ENCODE measurements at regions not wholly inside any gene's neighbourhood (a gene's known extent, or its start where the extent isn't known, plus 50 kb on each side); places are given as distances from the start of the nearest gene placed in this dataset.

DNA sequence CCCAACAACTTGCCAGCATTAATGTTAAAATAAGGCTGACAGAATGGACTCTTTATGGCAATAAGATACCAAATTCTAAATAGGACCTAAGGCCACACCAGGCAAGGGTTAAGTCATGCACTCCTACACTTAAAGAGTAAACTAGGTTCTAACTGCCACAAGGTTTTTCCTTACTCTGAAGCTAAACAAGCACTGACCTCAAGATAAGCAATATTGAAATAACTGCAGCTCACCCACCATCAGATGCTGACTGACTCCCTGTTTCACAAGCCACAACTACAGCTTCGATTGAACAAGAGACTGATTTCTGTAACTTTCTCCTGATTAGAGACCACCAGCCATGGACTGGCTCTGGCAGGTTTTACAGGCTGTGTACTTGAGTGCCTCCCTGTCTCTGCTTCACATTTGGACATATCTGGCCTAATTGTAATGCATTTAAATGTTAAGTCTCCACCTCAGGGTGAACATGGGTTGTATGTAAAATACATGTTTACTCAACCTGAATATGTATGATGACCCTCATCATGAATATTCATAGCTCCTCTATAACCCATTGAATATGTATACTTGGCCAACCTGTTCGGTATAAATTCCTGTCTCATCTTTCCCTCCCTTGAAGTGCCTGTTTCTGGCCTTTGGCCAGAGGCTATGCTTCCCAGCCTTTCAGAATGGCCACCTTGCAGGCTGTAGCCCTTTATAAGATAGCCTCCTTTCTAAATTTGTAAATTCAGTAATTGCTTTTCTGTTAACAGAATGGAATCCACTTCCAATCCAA is 70.5 kb upstream of the DAAM1 start:
- Histone ChIP-seq H3K27me3 (ENCODE audit: low read depth) (no peaks in the 10 kb centered on the region; the same call in 1 of the 2 replicates), H3K4me1 (peaks cover 7% of the 10 kb centered on the region), H3K36me3 (replicated peaks) (no peaks in the 10 kb centered on the region), H3K4me3 (no peak overlapping the region), H3K9me3 (no peaks in the 10 kb centered on the region)
- in situ Hi-C loops (cut with MboI; ENCODE audit: low sequenced_read_pairs): no loop called here
- no peak for DNase-seq (ENCODE audit: low spot score in 2 of 2)

GRCh38 chr14:59120921-59121320 is 67.5 kb upstream of the DAAM1 start:
- Histone ChIP-seq H3K4me3 (no peak overlapping the region), H3K27me3 (ENCODE audit: low read depth) (peaks cover 3% of the 10 kb centered on the region; the same call in 1 of the 2 replicates), H3K36me3 (replicated peaks) (no peaks in the 10 kb centered on the region), H3K9me3 (no peaks in the 10 kb centered on the region), H3K4me1 (peaks cover 7% of the 10 kb centered on the region)
- in situ Hi-C loops (cut with MboI; ENCODE audit: low sequenced_read_pairs): no loop called here
- DNase-seq (ENCODE audit: low spot score in 2 of 2): no peak

DNA sequence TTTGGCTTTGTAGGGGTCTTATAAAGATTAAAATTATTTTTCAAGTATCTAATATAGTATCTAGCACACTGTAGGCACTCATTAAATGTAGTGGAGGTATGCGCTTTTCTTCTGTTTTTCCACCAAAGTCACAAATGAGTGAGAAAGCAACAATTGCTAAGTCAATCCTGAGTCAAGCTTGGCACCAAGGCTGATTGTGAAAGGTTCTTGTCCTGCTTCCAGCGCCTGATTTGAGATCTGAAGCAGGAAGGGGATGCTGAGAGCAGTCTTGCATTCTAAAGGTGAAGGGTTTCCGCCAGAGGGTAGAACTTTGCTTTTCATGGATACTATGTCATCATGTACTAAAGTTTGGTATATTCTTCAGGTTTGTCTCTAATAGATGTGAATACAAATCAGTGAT is 64.9 kb upstream of the DAAM1 start:
- no peaks in the 10 kb centered on the region for H3K36me3 ChIP-seq (replicated peaks)
- in situ Hi-C loops (cut with MboI; ENCODE audit: low sequenced_read_pairs): no loop called here
- no peak overlapping the region for H3K4me3 ChIP-seq
- peaks cover 3% of the 10 kb centered on the region; the same call in 1 of the 2 replicates for H3K27me3 ChIP-seq (ENCODE audit: low read depth)
- no peaks in the 10 kb centered on the region for H3K9me3 ChIP-seq
- no peak for DNase-seq (ENCODE audit: low spot score in 2 of 2)
- H3K4me1 ChIP-seq: no peaks in the 10 kb centered on the region

- no peaks in the 10 kb centered on the region for H3K9me3 ChIP-seq
- H3K36me3 ChIP-seq (replicated peaks): no peaks in the 10 kb centered on the region
- in situ Hi-C loops (cut with MboI; ENCODE audit: low sequenced_read_pairs): no loop called here
- H3K4me1 ChIP-seq: no peaks in the 10 kb centered on the region
- H3K4me3 ChIP-seq: no peak overlapping the region
- H3K27me3 ChIP-seq (ENCODE audit: low read depth): peaks cover 3% of the 10 kb centered on the region; the same call in 1 of the 2 replicates
- DNase-seq (ENCODE audit: low spot score in 2 of 2): no peak
Observed at GRCh38 chr14:59123975-59124374, 64.5 kb upstream of the DAAM1 start.

DNA sequence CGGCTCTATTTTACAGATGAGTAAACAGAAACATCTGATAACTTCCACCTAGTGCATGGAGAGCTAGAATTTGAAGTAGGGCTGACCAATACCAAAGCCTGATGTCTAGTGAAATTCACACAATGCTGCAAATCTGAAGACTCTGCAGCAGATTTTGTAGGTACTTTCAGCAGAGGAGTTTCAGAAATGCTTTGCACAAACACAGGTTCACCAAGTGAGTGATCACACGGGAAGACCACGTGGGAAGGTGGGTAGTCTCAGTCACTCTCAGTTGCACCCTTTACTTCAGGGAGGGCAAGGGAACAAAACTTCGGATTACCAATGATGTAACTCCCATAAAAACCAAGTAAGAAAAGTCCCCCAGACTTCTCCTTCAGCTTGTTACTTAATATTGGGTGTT is 63.3 kb upstream of the DAAM1 start:
- H3K4me1 ChIP-seq: no peaks in the 10 kb centered on the region
- DNase-seq (ENCODE audit: low spot score in 2 of 2): no peak
- H3K36me3 ChIP-seq (replicated peaks): no peaks in the 10 kb centered on the region
- H3K9me3 ChIP-seq: no peaks in the 10 kb centered on the region
- H3K4me3 ChIP-seq: no peak overlapping the region
- peaks cover 3% of the 10 kb centered on the region; the same call in 1 of the 2 replicates for H3K27me3 ChIP-seq (ENCODE audit: low read depth)
- in situ Hi-C loops (cut with MboI; ENCODE audit: low sequenced_read_pairs): loop anchor here (5.0 kb wide), 1 partner anchor 322 kb away; no protein-coding TSS in a partner anchor

DNA sequence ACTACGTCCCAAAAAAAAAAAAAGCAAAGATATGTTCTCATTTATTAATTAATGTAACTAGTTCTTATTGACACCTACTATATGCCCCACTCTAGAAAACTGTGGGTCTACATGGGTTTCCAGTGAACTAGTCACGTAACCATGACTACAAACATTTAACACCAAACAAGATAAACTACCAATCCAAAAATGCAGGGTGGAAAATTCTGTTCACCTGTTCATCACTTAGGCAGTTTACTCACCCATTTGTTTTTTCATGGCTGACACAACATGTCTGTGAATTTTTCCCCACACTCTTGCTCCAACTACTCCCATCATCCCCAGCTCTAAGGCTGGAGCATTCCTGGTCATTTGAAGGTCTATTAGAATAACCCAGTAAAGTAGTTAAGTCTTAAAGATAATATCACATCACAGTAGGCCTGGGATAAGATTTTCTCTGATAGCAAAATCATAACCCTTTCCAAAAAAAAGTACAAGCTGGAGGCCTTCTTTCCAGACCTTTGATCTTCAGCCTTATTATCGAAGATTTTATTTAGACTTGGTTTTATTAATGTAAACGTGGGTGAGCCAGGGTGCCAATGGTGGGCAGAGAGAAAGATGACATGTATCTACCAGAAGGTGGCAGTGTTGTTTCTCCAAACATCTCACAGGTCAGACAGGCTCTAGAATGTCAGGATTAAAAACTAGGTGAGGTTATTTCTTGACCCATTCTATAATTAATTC is 61.6 kb upstream of the DAAM1 start:
- DNase-seq (ENCODE audit: low spot score in 2 of 2): peak; percentile 38 to 68
- H3K9me3 ChIP-seq: no peaks in the 10 kb centered on the region
- H3K36me3 ChIP-seq (replicated peaks): no peaks in the 10 kb centered on the region
- in situ Hi-C loops (cut with MboI; ENCODE audit: low sequenced_read_pairs): loop anchor here (5.0 kb wide), 1 partner anchor 320 kb away; no protein-coding TSS in a partner anchor
- H3K4me1 ChIP-seq: no peaks in the 10 kb centered on the region
- no peak overlapping the region for H3K4me3 ChIP-seq
- H3K27me3 ChIP-seq (ENCODE audit: low read depth): peaks cover 3% of the 10 kb centered on the region; the same call in 1 of the 2 replicates

DNA sequence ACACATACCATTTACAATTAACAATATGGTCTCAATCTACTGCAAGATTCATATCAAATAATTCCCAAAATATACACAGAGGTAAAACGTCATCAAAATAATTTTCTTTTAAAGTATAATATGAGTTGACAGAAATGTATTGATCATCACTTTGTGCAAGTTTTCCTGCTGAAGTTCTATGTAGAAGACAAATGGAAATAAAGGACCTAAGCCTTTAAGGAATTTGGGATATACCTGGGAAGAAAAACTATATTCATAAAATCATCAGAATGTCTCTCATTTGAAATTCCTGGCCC is 61.1 kb upstream of the DAAM1 start:
- no peaks in the 10 kb centered on the region for H3K9me3 ChIP-seq
- no peaks in the 10 kb centered on the region for H3K4me1 ChIP-seq
- in situ Hi-C loops (cut with MboI; ENCODE audit: low sequenced_read_pairs): loop anchor here (5.0 kb wide), 1 partner anchor 320 kb away; no protein-coding TSS in a partner anchor
- H3K4me3 ChIP-seq: no peak overlapping the region
- no peaks in the 10 kb centered on the region for H3K36me3 ChIP-seq (replicated peaks)
- peaks cover 3% of the 10 kb centered on the region; the same call in 1 of the 2 replicates for H3K27me3 ChIP-seq (ENCODE audit: low read depth)
- no peak for DNase-seq (ENCODE audit: low spot score in 2 of 2)

DNA sequence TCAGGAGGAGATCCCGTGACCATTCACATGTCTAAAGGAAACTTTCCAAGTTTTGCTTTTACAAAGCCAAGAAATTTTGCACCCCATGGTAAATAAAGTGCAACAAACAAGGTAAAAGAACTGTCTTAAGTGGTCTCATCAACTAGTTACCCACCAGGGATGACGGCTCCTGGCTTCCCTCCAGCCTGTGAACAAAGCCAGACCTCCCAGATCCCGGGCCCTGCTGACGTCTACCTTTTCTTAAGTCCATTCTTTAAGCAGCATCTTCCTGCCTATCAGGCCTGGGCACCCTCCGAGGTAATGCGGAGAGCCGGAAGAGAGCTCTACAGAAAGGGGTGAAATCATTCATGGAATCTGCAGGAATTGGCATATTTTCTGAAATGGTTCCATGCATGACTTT is 58.0 kb upstream of the DAAM1 start:
- H3K4me1 ChIP-seq: no peaks in the 10 kb centered on the region
- no peaks in the 10 kb centered on the region; the same call in 1 of the 2 replicates for H3K9me3 ChIP-seq
- in situ Hi-C loops (cut with MboI; ENCODE audit: low sequenced_read_pairs): loop anchor here (5.0 kb wide), 1 partner anchor 57 kb away; the partner anchor contains the start of gene DAAM1
- no peaks in the 10 kb centered on the region for H3K27me3 ChIP-seq (ENCODE audit: low read depth)
- no peak for DNase-seq (ENCODE audit: low spot score in 2 of 2)
- no peaks in the 10 kb centered on the region for H3K36me3 ChIP-seq (replicated peaks)
- no peak overlapping the region for H3K4me3 ChIP-seq

DNA sequence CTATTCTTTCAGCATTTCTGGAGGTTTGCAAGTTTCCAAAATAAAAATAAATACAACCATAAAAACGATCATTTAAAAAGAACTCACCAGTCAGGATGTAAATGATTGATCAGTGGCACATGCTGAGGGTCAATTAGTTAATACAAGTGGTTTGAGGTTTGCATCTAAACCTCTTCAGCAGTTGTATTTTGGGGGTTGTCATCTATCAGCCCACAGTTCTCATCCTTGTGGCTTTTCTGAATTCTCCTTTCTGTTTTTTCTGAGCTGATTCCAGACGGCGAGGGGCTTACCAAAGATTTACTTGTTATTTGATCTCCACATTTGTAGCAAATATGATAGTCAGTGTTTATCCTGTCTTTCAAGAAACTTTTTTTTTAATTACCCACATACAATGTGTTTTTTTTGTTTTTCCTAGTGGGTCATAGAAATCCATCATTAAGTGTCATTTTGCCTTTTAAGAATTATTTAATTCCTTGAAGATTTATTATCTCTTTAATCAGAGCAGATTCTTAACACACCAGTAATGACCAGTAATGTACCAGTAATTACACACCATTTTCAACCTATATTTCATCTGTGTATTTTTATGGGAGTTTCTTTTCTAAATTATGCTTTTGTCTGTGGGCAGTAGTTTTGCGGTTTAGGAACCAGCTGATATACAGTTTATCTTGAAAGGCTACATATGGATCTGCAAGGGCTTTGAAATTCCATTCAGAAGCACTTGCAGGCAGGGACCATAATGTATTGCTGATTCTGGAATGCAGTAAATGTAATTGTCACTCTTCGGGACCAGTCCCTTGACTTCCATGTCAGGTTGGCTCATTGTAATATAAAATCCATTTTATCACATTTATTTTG is 56.3 kb upstream of the DAAM1 start:
- in situ Hi-C loops (cut with MboI; ENCODE audit: low sequenced_read_pairs): loop anchor here (5.0 kb wide), 1 partner anchor 55 kb away; the partner anchor contains the start of gene DAAM1
- DNase-seq (ENCODE audit: low spot score in 2 of 2): no peak
- Histone ChIP-seq H3K4me1 (no peaks in the 10 kb centered on the region), H3K36me3 (replicated peaks) (no peaks in the 10 kb centered on the region), H3K4me3 (no peak overlapping the region), H3K27me3 (ENCODE audit: low read depth) (no peaks in the 10 kb centered on the region), H3K9me3 (no peaks in the 10 kb centered on the region; the same call in 1 of the 2 replicates)

- Histone ChIP-seq H3K9me3 (no peaks in the 10 kb centered on the region; the same call in 1 of the 2 replicates), H3K27me3 (ENCODE audit: low read depth) (no peaks in the 10 kb centered on the region), H3K4me1 (no peaks in the 10 kb centered on the region), H3K4me3 (no peak overlapping the region), H3K36me3 (replicated peaks) (no peaks in the 10 kb centered on the region)
- in situ Hi-C loops (cut with MboI; ENCODE audit: low sequenced_read_pairs): loop anchor here (5.0 kb wide), 1 partner anchor 54 kb away; the partner anchor contains the start of gene DAAM1
- no peak for DNase-seq (ENCODE audit: low spot score in 2 of 2)
Observed at GRCh38 chr14:59132796-59133494, 55.5 kb upstream of the DAAM1 start.

- Histone ChIP-seq H3K9me3 (no peaks in the 10 kb centered on the region; the same call in 1 of the 2 replicates), H3K4me3 (no peak overlapping the region), H3K36me3 (replicated peaks) (no peaks in the 10 kb centered on the region), H3K4me1 (no peaks in the 10 kb centered on the region), H3K27me3 (ENCODE audit: low read depth) (no peaks in the 10 kb centered on the region)
- in situ Hi-C loops (cut with MboI; ENCODE audit: low sequenced_read_pairs): loop anchor here (5.0 kb wide), 1 partner anchor 54 kb away; the partner anchor contains the start of gene DAAM1
- DNase-seq (ENCODE audit: low spot score in 2 of 2): no peak
Observed at GRCh38 chr14:59133709-59134108, 54.8 kb upstream of the DAAM1 start.

- Histone ChIP-seq H3K36me3 (replicated peaks) (no peaks in the 10 kb centered on the region), H3K27me3 (ENCODE audit: low read depth) (no peaks in the 10 kb centered on the region), H3K9me3 (no peaks in the 10 kb centered on the region; the same call in 1 of the 2 replicates), H3K4me3 (no peak overlapping the region), H3K4me1 (no peaks in the 10 kb centered on the region)
- DNase-seq (ENCODE audit: low spot score in 2 of 2): no peak
- in situ Hi-C loops (cut with MboI; ENCODE audit: low sequenced_read_pairs): loop anchor here (5.0 kb wide), 1 partner anchor 53 kb away; the partner anchor contains the start of gene DAAM1
Observed at GRCh38 chr14:59134307-59134706, 54.2 kb upstream of the DAAM1 start.

DNA sequence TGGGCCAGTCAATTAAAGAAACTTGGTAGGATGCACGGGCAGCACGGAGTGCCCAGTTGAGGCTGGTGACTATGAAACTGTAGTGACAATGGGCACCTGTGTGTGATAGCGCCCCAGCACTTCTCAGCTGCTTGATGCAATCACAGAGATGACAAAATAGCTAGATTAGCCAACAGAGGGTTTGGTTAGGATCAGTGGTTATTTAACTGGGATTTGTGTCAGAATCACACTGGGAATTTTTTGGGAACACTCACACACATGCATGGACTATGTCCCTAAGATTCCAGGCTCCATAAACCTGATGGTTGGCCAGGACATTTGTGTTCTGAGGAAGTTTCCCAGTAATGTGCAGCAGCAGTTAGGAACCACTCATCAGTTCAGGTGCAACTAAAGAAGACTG is 51.2 kb upstream of the DAAM1 start:
- H3K36me3 ChIP-seq (replicated peaks): no peaks in the 10 kb centered on the region
- no peak overlapping the region for H3K4me3 ChIP-seq
- H3K4me1 ChIP-seq: no peaks in the 10 kb centered on the region
- H3K27me3 ChIP-seq (ENCODE audit: low read depth): no peaks in the 10 kb centered on the region
- in situ Hi-C loops (cut with MboI; ENCODE audit: low sequenced_read_pairs): no loop called here
- no peaks in the 10 kb centered on the region; the same call in 1 of the 2 replicates for H3K9me3 ChIP-seq
- DNase-seq (ENCODE audit: low spot score in 2 of 2): no peak
